22Rv1 (cell line): ENCODE measurements at regions not wholly inside any gene's neighbourhood (a gene's known extent, or its start where the extent isn't known, plus 50 kb on each side); places are given as distances from the start of the nearest gene placed in this dataset.
"Not testable (repeated sequence)": the region's sequence is repeated elsewhere in the genome, so short reads cannot be mapped to it uniquely, and the experiment has no call there.

Experiments used
- CTCF ChIP-seq: fragments of 450-650 bp; IDR thresholded peaks from 2 replicates; pipeline ENCODE4 v1.5.1; 2017; ENCODE audit warnings: mild to moderate bottlenecking
- ZFX ChIP-seq: fragments of 450-650 bp; IDR thresholded peaks from 2 replicates; pipeline ENCODE4 v1.6.1; 2017; ENCODE audit warnings: antibody characterized with exemption, borderline replicate concordance

- not testable (repeated sequence) for TF ChIP-seq CTCF, ZFX
Measured at GRCh38 chr22:10729979-10730378, 4798.0 kb upstream of the OR11H1 start.
